NCI-H1930 (cell line): ENCODE measurements at regions not wholly inside any gene's neighbourhood (a gene's known extent, or its start where the extent isn't known, plus 50 kb on each side); places are given as distances from the start of the nearest gene placed in this dataset.
"Not testable (repeated sequence)": the region's sequence is repeated elsewhere in the genome, so short reads cannot be mapped to it uniquely, and the experiment has no call there.

Experiments
- DNase-seq, 2 experiments: peaks; one replicate each; lab custom pipeline; 2025; lab: John Stamatoyannopoulos, UW

GRCh38 chr18:67007999-67008398 lies 404.1 kb upstream of the CDH19 start:
- DNase-seq = no peak

DNA sequence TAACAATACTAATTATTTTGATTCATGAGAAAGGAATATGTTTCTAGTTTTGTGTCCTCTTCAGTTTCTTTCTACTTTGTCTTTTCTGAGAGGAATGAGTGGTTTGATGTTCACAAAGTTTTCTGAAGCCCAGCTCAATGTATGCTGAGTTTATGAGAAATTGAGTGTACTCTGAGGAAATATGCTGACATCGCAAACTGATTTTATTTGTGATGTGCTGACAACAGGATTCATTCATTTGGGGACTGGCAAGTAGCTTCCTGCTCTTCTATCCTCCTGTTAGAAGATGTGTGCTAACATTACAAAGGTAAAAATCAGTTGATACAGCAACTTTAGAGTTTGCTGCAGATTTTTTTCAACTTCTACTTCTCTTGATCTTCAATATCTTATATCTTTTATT lies 403.2 kb upstream of the CDH19 start:
- DNase-seq = no peak

DNA sequence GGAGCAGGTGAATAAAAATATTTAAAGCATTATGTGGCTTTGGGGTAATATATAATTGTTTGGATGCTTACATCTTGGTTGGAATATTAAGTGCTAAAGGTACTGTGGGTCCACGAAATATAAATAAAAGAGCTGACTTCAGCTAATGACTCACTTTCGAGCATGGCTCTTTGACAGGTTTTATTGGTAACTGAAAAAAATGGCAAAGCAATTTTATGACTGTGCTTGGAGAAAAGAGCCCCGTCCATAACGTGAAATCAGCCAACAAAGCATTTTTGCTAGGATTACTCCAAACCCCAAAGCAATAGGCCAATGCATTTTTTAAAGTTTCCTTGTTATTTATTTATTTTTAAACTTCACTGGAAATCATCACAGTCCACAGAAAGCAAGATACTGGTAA lies 397.2 kb upstream of the CDH19 start:
- no peak for DNase-seq

DNA sequence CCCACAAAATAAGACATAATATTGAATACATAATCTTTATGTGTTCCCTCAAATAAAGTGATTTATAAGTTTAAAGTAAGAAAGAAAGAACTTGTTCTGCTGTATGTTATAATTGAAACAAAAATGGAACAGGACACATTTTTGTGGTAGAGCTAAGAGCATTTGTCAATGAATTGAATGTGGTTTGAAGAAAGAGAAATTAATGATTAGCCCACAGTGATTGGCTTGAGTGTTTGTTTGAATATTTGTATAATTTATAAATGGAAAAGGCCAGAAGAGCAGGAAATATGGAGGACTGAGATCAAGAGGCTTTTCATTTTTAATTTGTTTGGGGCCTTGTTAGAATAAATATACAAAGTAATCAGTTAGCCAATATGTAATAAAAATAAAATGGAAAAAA lies 395.1 kb upstream of the CDH19 start:
- DNase-seq = no peak

DNA sequence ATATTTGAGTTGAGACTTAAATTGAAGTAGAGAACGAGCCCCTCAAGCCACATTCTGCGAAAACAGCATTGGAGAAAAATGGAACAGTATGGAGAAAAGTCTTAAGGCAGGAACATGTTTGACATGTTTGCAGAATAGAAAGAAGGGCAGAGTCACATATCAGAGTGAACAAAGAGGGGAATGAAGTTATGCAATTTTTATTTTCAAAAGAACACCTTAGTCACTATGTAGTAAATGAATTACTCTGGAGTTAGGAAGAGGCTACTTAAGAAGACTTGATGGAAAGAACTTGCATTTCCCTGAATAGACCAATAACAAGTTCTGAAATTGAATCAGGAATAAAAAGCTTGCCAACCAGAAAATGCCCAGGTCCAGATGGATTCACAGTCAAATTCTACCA lies 391.4 kb upstream of the CDH19 start:
- no peak for DNase-seq

- no peak for DNase-seq
Observed at GRCh38 chr18:66994790-66995189, 390.9 kb upstream of the CDH19 start.

DNA sequence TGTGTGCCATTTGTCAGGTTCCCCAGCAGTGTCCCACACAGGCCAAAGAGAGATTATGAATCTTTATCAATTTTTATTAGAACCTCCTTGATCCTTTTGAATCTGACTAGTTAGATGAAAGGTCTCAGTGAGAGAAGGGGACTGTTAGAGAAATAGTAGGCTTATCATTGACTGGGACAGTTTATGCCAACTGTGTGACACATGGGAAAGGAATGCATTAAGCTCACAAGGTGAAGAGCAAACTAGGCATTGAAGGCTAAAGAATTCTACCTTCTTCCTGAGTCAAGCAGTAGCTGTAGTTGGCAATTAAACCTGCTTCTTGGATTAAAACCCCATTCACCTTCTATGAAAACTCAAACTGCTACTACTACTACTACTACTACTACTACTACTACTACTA lies 389.6 kb upstream of the CDH19 start:
- no peak for DNase-seq

GRCh38 chr18:66990909-66991308 lies 387.0 kb upstream of the CDH19 start:
- DNase-seq = no peak

GRCh38 chr18:66979009-66979408 lies 375.1 kb upstream of the CDH19 start:
- no peak for DNase-seq

- DNase-seq = no peak
Observed at GRCh38 chr18:66972681-66973080, 368.8 kb upstream of the CDH19 start.

GRCh38 chr18:66971960-66972359 lies 368.1 kb upstream of the CDH19 start:
- DNase-seq = no peak

GRCh38 chr18:66966171-66966570 lies 362.3 kb upstream of the CDH19 start:
- no peak for DNase-seq

GRCh38 chr18:66958309-66958708 lies 354.4 kb upstream of the CDH19 start:
- DNase-seq = no peak

GRCh38 chr18:66951750-66952149 lies 347.9 kb upstream of the CDH19 start:
- no peak for DNase-seq

- DNase-seq = no peak
Observed at GRCh38 chr18:66949419-66949818, 345.5 kb upstream of the CDH19 start.

- no peak for DNase-seq
Observed at GRCh38 chr18:66937546-66937945, 333.7 kb upstream of the CDH19 start.

- no peak for DNase-seq
Observed at GRCh38 chr18:66931010-66931409, 327.1 kb upstream of the CDH19 start.

DNA sequence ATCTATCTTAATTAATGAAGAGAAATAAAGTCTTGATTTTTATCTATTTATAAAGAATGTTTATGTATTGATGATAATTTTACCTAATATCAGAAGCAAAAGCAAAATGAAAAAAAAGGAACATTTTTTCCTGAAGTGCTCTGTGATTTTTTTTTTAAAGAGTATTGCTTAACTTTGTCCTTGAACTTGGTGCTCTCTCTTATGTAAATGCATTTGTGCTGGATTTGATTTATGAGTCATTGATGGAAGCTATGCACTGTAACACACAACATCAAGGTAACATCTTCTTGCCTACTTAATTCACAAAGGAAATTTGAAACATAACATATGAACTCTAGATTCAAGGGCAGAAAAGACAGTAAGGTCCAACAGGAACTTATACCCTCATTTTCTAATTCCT lies 312.9 kb upstream of the CDH19 start:
- DNase-seq = no peak

GRCh38 chr18:66900837-66901236 lies 296.9 kb upstream of the CDH19 start:
- no peak for DNase-seq

GRCh38 chr18:66895631-66896030 lies 291.7 kb upstream of the CDH19 start:
- no peak for DNase-seq

GRCh38 chr18:66894851-66895250 lies 291.0 kb upstream of the CDH19 start:
- DNase-seq = no peak

DNA sequence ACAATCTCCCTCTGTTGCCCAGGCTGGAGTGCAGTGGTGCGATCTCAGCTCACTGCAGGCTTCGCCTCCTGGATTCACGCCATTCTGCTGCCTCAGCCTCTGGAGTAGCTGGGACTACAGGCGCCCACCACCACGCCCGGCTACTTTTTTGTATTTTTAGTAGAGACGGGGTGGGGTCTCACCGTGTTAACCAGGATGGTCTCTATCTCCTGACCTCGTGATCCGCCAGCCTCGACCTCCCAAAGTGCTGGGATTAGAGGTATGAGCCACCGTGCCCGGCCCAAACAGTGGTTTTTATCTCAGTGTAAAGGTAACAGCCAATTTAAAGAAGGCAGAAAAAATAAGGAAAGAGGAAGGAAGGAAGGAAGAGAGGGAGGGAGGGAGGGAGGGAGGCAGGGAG lies 288.5 kb upstream of the CDH19 start:
- DNase-seq = not testable (repeated sequence)

DNA sequence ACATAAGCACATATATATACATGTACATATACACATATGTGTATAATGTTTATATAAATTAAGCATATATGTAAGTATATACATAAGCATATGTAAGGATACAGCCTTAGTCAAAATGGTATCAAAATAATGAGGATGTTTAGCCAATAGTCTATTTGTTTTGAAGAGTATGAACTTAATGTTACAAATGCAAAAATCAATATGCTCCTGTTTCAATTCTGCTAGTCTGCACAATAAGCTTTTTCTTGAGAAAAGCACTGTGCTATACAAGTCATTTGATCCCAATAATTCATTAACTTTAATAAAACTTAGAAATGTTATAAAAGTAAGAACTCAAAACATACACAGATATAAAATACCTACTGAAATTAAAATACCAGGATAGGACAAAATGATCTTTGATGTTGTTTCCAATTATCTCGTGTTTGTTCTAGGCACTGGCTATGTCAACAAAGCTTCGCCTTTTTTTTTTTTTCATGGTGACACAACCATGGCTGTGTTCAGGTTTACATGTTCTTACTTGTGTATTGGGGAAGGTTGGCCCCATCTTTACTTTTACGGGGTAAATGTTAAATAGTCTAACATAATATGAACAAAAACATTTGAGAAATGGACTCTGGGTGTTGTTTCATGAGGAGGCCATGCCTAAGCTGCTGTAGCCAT lies 271.1 kb upstream of the CDH19 start:
- no peak for DNase-seq

GRCh38 chr18:66874375-66874774 lies 270.5 kb upstream of the CDH19 start:
- DNase-seq = no peak

DNA sequence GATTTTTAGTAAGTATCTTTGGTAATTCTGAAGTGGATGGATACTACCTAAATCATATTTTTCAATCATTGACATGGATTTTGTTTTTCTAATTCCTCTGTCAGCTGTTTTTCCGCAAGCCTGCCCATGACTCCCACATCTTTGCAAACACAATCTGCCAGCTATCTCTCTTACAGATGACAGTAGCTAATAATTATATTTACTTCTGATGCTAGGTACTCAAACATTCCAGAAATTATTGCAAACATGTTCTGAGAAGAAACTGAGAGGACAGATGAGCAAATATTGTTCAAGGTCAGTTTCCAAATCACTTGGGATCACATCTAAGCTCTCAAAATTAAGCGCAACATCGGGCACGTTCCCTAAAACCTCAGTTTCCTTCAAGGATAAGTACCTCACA lies 270.0 kb upstream of the CDH19 start:
- DNase-seq = no peak
